HG02571 (cell line): ENCODE measurements at regions not wholly inside any gene's neighbourhood (a gene's known extent, or its start where the extent isn't known, plus 50 kb on each side); places are given as distances from the start of the nearest gene placed in this dataset.
A peak's percentile ranks its signal among the peaks of the same experiment; 100 is the strongest.

ENCODE experiments used
- ATAC-seq: cut with Tn5 transposase; IDR thresholded peaks from one replicate; pipeline ENCODE4 v1.9.1; 2021; ENCODE audit warnings: mild to moderate bottlenecking, moderate library complexity; ENCODE audit not compliant: unreplicated experiment

DNA sequence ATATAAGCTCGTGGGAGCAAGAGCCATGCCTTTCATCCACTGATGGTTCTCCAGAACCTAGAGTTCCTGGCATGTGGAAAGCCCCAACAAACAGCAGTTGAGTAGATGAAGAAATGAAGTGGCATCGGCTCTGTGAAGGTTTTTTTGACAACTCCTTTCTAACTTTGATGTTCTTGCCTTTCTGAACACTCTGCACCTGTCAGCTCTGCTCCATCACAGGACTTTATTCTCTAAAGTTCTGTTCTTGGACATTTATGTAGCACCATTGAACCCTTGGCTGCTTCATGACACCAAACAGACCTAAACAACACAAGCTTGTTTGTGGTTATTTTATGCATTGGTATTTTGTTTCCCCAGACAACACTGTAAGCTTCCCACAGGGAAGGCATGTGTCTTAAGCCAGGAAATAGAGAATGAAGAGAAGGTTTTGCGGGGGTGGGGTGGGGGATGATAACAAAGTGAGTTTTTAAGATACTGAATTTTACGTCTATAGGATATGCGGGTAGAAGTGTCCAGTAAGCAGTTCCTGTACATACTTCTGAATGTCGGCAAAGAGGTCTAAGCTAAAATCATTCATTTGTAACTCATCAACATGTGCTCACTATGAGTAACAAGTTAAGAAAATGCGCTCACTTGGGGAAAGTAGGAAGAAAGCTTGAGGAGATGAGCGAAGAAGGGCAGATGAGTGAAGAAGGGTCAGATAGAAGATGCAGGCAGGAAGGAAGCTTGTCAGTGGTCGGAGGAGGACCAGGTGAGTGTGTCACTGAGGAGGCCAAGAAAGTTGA lies 146.0 kb upstream of the PLEKHG7 start:
- ATAC-seq: no peak

DNA sequence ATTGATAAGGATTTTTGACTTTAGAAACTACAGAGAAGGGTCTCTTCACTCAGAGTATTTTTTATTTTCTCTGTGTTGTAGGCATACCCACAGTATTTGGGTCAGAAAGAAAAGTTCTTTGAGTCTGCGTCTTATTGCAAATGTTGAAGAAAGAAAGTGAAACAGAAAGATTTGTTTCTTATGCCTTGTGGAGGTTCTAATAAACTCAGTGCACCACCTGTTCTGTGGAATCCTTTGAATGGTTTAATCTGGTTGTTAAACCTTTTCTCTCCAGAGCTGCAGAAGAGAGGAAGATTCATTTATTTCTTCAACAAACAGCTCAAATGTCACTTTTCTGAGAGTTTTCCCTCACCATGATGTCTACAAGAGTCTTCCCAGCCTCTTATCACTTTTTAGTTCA lies 146.6 kb upstream of the PLEKHG7 start:
- peak; percentile 33 for ATAC-seq

DNA sequence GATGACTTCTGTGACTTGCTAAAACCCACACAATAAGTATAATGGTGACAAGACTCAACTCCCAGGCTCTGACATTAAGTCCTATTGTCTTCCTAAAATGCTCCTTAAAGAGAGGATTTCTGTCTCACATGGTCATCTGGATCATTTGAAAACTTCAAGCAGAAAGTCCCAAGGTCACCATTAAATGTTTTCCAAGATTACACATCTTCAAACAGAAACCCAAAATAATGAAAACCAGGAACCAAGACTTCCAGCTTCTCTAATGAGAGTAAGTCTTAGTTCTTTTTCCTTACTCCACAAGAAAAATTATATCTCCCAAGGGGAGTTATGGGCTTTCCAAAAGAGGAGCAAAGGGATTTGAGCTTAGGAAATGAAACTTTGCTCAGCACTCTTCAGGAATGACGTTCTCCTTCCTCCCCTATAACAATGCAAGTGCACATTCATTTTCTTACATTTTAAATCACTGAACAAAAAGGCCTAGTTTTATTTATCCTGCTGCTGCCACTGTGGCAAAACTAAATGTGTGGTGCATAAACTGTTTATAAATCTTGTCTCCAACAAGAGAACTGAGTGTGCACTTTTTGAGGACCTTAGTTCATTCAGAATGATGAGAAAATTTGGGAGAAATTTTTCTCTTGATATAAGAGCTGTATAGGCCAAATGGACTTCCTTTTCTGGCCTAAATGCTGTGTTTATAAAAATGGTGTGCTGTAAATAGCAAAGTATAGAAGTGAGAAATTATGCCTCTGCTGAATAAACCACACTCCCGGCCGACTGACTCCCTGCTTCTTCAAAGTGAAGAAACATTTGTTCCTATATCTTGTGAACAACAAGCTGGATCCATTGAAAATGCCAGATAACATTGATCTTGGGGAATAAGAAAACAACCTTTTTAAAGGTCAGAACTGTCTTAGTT lies 148.4 kb upstream of the PLEKHG7 start:
- ATAC-seq: no peak

DNA sequence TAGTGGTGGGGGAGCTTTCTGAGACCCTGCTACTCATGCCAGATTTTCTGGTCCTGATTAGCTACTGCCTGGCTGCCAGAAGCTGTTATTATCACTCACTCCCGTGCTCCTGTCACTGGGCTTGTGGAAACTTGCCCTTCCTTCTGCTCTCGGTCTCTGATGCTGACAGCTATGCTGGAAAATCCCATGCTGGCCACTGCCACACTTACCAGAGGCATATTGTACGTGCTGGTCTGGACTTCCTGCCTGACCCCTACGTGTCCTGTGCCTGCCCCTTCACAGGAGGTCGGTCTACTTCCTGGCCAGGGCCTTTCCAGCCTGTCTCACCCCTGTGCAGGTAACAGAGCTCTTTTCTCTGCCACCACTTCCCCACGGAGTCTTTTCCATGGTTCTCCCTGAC lies 149.4 kb upstream of the PLEKHG7 start:
- peak; percentile 27 for ATAC-seq

DNA sequence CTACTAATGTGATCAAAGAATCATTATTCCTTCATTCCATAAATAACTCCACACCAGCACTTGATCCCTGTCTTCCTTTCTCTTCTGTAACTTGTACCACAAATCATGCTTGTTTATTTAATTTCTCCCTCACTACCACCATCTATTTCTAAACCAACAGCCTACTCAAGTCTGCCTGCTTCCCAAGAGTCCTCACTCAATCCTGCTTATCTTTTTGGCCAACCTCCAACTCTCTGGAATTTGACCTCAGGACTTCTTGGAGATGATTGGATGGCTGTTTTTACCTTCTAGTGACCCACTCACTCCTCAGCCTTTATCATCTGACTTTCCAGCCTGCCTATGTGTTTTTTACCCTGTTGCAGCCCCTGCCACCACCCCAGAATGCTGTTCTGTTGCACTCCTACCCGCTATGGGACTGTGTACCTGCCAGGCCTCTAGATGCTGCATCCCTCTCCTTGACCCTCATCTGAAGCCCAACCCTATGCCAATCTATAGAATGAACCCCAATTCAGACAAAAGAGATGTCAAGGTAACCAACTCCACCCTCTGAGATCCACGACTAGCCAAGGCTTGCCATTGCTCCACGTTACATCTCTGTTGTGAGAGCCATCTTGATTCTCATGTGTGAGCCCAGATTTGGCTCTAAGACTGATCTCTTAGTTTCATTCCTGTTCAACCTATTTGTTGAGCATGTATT lies 150.2 kb upstream of the PLEKHG7 start:
- ATAC-seq: no peak

DNA sequence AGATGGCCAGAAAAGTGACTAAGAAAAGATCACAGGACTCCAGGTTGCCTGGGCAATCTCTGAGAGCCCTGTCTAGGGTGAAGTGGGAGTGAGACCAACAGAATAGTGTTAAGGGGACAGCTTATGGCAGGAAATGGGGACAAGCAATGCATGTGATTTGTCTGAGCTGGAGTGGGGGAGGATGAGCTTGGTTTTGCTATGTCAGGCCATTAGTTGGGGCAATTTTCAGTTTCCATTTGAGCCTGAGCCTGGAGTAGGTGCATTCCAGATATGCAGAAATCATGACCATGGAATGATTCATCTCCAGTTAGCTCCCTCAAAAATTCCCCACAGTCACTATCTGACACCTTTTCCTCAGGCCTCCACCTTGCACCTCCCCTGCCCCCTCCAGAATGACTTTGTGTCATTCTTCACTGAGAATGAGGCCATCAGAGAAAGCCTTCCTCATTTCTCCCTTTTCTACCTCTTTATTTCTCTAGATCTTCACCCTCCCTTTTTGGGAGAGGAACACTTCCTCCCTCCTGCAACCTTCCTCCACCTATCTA lies 150.9 kb upstream of the PLEKHG7 start:
- ATAC-seq: peak; percentile 44

DNA sequence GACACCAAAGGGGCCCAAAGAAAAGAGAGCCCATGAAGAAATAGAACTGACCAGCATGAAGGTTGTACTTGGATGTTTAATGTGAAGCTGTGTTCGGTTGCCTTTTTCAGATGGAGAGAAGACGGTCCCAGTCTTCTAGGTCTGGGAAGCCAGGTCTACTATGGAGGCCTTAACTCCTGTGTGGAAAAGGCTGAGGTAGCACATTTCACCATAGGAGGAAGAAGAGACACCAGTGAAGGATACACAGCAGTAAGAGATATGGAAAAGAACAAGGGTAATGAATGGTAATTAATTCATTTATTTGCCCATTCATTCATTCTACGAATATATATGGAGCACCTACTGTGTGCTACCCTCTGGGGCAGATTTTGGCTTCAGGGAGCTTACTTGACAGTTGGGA lies 151.6 kb upstream of the PLEKHG7 start:
- no peak for ATAC-seq

DNA sequence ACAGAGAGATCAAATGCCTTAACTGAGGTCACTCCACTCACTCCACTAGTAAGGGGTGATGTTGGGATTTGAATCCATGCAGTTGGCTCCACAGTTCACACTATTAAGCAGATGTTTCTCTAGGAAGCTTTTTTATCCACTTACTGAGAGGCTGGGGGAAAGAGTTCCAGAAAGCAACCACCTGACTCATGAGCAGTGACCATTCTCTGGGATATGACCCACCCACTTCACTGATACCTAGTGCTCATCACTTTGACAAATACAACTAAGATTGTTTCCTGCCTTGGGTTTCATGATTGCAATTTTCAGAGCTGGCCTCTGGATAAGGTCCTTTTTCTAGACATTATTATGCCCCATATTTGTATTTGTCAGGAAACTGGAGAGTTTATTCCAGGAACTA lies 152.1 kb upstream of the PLEKHG7 start:
- ATAC-seq: no peak

DNA sequence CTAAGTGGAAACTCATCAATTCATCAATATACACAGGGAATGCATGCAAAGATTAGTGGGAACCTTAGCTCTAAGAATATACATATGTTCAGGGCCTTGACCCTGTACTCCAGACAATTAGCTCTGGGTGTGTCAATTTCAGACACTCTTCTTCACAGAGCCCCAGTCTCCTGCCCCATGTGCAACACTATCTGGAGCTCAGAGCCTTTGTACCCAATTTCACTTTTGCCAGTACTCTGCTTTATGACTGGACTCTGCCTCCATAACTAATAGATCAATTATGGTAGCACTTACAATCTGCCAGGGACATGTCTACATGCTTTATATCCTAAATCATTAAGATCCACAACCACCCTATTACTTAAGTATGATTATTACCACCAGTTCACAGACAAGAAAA lies 152.5 kb upstream of the PLEKHG7 start:
- ATAC-seq: no peak

DNA sequence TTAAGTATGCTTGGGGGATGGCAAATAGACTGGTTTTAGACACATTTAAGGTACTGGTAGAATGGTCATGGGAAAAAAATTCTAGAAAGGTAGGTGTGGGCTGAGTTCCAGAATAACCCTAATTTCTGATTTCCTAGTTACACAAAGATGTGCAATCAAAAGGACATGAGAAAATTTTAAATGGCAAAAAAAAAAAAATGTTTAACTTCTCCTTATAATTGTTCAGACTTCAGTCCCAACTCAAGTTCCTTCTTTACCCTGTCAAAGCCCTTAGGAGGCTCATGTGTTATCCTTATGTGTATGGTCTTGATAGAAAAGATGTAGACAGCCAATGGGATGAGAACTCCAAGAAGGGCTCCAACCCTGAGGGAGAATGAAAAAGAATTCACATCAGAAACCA lies 153.3 kb upstream of the PLEKHG7 start:
- no peak for ATAC-seq

DNA sequence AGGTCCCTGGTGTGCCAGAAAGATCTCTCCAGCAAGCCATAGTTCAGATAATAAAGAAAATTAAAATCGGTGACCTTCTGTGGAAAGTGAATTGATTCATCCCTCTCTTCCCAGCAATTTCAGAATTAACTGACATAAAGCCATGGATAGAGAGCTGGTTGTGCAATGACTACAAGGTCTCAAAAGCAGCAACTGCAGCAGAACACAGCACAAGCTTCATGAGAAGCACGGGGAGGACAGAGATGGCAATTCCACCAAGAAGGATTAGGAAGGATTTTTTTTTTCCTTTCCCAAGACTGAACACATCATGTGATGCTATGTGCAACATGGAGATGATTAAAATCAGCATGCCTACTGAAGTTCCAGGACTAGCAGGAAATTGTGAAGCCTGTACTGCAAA lies 154.9 kb upstream of the PLEKHG7 start:
- no peak for ATAC-seq

DNA sequence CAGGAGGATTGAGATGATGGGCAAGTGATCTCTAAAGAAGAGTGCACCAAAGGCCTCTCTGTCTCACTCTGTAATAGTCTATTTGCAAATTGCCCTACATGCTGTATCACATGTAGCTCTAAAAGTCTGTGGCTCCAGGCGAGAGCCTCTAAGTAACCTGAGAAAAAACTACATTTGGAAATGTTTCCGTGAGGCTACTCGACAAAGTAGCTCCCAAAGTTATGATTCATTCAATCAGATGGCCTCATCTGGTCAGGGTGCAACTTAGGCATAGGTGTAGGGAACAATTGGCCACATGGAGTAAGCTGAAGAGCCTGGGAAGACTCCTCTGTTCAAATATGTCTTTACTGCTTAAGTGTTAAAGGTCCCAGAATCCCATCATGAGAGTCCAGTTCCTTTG lies 155.4 kb upstream of the PLEKHG7 start:
- ATAC-seq: peak; percentile 7

DNA sequence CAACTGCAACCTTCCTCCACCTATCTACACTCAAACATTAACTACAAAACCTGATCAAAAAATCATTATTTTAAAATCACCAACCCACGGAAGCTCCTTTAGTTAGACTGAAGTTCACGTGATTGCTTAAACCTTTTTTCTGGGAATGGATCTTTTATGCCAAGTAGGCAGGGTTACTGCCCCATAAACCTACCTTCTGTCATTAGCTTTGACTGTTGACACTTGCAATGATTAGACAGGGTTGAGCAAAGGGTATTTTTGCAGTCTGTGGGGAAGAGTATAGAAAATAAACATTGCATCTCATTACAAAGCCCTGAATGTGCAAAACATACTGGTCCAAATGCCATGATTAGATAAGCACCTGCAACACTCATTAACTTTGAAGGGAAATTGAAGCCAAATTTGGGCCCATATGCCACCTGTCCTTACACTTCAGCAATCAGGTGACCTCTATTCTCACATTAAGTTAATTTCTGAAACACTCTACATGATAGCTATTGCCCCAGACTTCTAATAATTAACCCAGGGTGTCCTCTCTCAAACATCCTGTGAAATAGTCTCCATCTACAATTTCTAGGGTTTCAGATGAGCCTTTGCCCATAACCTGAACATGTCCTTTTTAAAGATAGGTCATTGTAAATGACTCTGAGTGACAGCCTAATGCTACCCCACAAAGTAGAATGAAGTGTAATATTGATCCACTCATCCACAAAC lies 156.0 kb upstream of the PLEKHG7 start:
- peak; percentile 49 for ATAC-seq

DNA sequence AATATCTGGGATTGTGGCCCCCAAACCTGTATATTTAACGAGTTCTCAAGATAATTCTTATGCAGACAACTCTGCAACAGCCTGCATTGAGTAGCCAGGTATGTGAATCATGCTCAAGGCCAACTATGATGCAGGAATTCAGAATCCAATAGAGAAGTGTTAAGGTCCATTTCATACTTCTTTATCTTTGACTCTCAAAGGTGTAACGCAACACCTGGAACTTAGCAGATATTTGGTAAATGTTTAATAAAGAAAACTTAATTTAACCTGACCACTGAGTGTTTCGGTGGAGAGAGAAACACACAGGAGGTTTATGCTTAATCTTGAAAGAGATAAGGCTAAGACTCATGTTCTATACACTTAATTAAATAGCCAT lies 156.5 kb upstream of the PLEKHG7 start:
- no peak for ATAC-seq

DNA sequence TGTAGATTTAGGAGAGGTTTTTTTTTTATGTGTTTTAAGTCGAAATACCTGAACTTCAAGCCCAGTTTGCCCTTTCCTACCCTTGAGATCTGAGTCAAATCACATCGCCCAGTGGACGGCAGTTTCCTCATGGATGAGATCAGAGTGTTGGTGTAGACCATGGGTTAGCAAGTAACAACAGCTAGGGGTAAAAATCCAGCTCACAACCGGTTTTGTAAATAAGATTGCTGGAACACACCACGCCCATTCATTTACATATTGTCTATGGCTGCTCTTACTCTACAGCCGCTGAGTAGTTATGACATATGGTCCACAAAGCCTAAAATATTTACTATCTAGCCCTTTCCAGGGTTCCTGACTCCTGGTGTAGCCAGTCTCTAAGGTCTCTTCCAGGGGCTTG lies 158.5 kb upstream of the PLEKHG7 start:
- no peak for ATAC-seq

DNA sequence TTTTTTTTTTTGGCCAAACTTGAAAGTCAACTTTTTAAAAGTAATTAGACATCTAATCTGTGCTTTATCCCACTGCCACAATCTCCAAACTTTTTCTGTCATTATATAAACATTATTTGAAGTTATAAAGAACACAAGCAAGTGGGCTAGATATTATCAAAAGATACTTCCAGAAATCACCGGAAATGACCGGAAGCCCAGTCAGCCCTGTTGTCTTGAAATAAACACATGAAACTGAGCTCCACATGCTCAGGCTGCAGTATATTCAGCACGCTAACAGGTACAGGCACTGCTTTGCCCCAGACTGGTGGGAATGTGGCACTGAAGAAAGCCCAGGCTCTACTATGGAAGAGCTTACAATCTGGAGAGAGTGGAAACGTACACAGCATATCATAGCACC lies 158.9 kb upstream of the PLEKHG7 start:
- ATAC-seq: no peak

DNA sequence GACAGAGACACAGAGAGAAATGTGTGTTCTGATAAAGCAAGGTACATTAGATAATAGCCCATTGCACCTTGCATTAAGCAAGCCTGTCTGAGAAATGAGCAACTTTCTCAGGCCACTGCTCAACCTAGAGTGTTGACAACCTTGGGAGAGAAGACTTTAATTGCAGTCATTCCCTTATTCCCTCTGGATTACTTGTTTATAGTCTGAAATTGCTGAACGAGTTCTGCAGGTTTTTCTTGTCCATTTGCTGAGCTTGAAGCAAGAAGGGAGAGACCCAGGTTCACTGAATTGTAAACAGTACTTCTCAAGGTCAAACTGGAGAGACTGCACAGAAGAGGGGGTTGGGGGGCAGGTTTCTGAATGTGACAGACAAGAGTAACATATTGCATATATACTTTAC lies 159.4 kb upstream of the PLEKHG7 start:
- no peak for ATAC-seq

DNA sequence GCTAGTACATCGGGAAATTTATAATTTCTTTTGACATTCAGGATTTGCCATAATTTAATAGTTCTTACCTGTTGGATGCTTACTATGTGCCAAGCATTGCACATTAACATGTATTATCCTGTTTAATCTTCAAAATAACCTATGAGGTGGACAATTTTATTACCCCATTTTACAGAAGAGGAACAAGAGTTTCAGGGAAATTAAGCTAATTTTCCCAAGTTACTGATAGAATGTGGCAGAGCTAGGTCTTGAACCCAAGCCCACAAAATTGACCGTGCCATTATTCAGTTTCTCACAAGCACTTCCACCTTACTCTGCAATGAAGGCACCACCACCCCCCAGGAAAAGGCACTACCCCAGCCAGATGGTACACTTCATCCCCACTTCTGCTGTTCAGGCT lies 161.1 kb upstream of the PLEKHG7 start:
- ATAC-seq: no peak

DNA sequence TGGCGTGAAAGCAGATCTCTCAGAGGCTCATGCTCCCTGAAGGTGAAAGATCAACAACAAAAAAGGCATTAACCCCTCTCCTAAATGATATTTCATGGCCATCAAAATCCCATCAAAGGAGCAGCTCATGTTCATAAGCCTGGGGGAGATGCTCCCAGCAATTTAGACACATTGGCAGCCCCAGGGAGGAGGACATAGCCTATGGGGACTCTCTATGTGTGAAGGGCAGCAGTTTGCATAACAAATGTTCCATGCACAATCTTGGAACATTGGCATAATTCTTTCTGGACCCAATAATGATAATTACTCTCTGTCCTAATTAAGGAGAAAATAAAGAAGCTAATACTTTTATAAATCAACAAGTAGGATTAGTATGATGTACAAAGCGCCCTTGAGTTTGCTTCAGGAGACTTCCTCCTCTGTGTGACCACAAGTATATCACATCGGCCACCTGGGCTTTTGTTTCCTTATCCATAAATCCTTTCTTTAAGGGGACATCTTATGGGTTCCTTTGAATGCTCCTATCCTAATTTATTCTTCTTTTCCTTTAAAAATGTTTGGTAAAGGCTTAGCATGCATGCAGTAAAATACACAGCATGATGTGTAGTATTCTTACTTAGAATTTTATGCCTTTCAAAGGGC lies 161.9 kb upstream of the PLEKHG7 start:
- no peak for ATAC-seq
